ENCODE measurements at regions not wholly inside any gene's neighbourhood (a gene's known extent, or its start where the extent isn't known, plus 50 kb on each side); places are given as distances from the start of the nearest gene placed in this dataset.
"Not testable (repeated sequence)": the region's sequence is repeated elsewhere in the genome, so short reads cannot be mapped to it uniquely, and the experiment has no call there.

DNA sequence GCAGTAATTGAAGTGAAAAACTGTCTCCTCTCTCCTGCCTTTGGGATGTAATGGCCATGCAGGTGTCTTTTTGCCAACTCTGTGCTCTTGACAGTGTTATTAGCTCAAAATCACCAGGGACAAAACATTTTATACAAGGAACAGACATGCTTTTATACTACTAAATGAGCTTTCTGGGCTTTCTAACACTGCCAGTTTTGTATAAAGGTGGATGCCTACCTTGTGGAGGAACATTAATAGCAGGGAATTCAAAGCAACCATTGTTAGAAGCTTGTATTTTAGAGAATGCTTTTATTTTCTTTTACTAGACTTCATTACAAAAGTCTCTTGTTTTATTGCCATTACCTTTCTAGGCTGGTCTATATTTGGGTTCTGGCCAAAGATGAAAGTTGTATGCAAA is 54.7 kb upstream of the ARSJ start:
- no peak for DNase-seq

DNA sequence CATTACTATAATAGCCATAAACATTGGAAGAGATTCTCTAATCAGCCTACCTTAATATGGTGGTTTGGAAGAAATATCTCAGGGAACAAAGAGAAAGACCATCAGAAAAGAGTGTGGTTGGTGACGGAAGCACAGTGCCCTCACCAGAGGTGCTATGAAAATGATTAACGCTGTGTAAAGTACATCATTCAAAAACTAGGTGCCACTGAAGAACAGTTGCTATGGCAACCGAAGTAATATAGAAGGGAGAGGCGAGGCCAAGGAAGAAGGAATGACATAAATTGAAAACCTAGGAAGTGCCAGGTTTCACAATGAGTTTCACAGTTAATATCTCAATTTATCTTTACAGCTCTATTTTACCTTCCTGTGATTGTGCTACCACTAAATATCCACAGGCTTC is 57.0 kb upstream of the ARSJ start:
- DNase-seq, result no peak

DNA sequence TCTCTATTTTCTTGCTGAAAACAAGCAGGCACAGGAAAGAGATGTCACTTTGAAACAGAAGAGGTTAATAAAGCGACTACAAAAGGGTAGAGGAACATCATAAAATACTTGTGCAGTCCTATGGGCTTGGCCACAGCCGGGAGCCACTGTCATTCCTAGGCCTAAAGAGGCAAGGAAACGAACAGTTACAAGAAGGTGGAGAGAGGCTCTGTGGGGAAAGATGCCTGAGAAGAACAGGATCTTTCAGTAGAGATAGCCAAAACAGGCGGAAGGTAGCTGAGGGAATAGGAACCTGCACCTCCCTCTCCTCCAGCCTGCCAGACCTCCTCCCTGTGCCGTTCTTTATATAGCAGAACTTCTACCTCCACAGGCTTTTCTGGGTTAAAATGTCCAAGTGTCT is 57.4 kb upstream of the ARSJ start:
- no peak for DNase-seq

DNA sequence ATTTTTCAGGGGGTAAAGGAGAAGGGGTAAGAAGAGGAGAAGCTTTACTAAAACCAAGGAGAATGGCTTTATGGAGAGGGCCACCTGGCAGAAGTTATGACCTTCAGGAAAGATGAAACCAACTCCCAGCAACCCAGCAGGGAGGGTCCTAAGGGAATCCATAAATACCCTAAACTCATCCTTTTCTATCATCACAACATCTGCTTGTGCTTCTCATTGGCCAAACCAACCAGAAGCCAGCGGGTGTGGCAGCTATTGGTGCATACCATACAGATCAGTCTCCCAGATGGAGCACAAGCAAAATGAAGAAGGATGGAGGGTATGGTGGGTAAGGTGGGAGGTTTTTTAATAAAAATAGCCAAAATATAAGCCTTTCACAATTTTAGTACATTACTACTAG is 58.5 kb upstream of the ARSJ start:
- DNase-seq, result no peak

DNA sequence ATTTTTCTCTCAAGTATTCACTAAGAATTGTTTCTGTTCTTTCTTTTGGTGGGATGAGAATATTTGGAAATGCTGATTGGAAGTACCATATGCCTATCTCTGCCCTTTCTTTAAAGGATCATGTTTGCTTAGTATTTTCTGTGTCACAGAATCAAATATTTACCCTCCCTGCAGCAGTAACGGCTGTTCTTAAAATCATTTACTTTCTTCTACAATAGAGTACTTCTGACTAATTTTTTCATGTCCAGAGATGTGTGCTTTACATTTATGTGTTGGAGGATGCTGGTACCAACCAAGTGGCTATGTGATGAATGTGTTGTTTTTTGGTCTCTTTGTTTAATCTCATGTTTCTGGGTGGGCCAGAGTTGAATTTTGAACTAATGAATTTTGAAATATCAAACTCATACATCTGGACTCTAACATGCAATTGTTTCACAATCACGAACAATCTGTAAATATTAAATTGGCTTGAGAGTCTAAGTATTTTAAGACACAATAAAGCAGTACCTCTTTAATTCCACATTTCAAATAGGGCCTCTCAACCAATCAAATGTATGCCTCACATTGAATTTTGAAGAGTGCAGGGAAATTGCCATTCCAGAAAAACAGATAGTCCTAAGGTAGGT is 59.4 kb upstream of the ARSJ start:
- DNase-seq, result no peak

DNA sequence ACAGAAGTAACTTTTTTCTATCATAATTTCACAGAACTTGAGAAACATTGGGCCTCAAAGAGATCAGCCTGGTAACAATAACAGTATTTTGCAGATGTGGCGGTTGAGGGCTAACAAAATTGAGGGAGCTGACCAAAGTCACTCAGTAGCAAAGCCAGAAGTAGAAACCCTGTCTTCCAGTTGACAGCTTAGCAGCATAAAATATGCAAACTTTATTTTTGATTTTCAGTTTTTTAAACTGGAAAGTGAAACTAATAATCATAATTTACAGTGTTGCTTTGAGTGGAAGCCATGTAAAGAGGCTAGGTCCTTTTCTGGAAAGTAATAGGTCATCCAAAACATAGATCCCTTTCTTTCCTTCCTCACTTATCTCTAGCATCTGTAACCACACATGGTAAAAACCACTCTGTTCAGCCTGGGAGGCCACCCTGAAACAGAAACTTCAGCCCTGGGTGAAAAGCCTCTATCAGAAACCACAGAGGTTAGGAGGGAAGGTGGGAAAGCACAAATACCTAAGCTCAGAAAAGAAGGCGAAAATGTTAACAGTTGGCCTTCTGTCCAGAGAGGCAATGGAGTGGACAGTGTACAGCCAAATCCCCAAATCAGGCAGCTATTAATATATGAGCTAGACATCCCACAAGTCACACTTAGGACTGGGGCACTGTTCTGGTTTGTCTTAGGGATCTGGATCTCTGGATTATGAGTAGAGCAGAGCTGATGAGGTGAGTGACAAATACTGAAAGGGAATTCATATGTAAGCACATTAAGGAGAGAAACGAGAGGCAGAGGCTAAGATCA is 61.1 kb upstream of the ARSJ start:
- DNase-seq, result no peak

DNA sequence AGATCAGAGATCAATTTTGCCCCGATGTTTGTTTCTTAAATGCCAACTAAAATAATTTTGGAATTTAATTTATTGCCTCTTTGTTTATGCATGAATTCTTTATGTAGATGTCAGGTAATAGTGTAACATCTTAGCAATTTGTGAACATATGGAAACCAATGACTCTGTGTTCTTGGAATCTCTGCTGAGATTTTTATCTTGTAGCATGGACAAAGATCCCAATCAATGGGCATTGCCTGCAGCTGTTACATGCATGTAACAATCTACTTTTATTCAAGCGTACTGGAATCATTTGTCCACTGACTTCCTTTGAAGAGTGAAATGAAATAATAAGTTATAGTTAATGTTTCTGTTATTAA is 61.6 kb upstream of the ARSJ start:
- no peak for DNase-seq

DNA sequence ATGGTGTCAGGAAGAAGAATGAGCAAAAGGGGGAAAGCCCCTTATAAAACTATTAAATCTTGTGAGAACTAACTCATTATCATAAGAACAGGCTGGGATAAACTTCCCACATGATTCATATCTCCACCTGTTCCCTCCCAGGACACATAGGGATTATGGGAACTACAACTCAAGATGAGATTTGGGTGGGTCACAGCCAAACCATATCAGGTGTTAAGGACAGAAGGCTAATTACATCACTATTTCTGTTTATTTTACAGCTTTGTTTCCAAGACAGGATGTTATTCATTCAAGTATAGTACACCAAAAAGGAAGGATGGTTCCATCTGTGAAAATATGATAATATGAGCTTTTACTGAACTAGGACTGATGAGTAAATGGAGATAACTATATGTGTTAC is 63.7 kb upstream of the ARSJ start:
- DNase-seq, result no peak

DNA sequence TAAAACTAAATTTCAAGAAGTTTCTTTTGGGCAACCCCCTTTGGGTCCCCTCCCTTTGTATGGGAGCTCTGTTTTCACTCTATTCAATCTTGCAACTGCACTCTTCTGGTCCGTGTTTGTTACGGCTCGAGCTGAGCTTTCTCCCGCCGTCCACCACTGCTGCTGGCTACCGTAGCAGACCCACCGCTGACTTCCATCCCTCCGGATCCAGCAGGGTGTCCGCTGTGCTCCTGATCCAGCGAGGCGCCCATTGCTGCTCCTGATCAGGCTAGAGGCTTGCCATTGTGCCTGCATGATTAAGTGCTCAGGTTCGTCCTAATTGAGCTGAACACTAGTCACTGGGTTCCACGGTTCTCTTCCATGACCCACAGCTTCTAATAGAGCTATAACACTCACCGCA is 64.9 kb upstream of the ARSJ start:
- DNase-seq, result not testable (repeated sequence)

DNA sequence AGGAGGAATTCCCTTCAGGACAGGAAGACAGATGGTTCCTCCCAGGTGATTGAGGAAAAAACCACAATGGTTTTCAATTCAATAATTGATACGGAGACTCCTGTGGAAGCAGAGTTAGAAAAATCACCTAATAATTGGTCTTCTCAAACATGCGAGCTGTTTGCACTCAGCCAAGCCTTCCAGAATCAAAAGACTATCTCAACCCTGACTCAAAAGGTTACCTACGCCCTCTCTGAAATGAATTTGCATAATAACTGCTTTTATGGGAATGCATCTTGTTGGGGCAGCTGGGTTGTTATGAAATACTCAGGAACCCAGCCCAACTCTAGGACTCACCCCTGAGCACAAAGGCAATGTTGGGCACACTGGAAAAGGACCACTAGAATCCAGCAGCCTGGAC is 66.9 kb upstream of the ARSJ start:
- no peak for DNase-seq

DNA sequence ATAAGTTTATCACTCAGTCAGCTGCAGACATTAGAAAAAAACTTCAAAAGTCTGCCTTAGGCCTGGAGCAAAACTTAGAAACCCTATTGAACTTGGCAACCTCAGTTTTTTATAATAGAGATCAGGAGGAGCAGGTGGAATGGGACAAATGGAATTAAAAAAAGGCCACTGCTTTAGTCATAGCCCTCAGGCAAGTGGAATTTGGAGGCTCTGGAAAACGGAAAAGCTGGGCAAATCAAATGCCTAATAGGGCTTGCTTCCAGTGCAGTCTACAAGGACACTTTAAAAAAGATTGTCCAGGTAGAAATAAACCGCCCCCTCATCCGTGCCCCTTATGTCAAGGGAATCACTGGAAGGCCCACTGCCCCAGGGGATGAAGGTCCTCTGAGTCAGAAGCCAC is 68.7 kb upstream of the ARSJ start:
- not testable (repeated sequence) for DNase-seq

DNA sequence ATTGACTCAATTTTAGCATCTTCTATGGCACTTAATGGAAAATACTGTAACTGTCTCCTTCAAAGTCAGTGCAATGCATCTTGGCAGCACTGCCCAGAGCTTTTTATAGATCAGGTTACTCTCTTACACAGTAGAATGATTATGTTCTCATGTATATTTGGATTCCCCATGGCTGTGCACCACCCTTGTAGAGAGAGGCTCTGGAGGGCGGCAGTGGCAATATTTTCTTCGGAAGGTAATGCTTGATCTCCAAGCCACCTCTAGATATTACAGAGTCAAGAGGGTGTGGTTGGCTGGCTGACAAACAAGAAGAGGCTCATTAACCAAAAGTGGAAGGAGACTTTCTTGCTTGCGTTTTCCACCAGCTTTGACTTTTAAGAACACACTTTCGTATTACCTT is 72.8 kb upstream of the ARSJ start:
- peak; percentile 56 for DNase-seq

DNA sequence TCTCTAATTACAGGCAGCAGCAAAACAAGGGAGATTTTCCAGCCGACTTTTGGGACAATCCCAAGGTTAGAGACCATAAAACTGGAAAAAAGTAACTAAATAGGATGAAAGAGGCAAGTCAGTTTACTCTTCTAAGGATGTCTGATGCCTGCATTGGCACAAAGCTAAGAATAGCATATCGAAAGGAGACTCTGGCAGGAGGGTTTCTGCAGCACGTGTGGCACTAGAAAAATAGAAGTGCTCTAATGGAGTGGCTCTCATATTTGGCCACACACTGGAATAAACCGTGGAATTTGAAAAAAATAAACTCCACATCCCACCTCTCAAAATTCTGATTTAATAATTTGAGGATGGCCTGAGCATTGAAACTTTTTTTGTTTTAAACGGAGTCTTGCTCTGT is 77.2 kb upstream of the ARSJ start:
- no peak for DNase-seq

DNA sequence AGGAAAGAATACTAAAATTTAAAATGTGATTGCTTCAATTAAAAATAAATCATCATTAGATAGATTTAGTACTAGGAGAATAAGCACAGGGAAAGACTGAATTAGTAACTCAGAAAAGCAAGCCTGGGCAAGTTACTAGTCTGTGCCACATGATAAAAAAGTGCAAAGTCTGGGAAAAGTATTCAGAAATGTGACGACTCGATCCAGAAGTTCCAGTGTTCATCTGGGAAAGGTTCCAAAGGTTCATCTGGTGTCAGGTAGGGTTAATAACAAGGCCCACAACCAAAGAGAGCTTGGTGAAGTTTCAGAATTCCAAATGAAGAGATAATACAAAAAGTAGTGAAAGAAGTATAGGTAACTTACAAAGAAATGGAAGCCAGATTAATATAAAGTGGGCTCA is 78.3 kb upstream of the ARSJ start:
- no peak for DNase-seq

DNA sequence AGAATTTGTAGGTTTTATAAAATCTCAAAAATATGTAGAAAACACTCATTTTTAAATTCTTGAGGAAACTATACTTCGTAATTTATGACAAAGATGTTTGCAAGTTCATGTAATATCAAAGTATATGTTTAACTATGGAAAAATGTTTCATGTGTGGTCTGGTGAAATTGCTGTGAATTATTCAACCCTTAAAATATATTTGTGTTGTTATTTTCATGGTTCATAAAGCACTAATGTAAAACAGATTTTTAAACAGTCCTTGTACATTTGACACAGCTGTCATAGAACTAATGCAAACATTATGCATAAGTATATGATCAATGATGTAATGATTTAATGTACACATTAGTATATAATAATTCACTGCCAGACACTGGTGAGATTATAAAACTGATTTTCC is 83.1 kb upstream of the ARSJ start:
- DNase-seq, result no peak

DNA sequence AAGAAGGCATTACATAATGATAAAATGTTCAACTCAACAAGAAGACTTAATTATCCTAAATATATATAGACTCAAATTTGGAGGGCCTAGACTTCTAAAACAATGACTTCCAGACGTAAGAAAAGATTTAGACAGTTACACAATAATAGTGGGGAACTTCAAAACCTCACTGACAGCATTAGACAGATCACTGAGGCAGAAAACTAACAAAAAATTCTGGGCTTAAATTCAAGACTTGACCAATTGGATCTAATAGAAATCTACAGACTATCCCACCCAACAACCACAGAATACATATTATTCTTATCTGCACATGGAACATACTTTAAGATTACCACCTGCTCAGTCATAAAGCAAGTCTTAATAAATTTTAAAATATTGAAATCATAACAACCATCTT is 93.3 kb upstream of the ARSJ start:
- DNase-seq, result no peak

DNA sequence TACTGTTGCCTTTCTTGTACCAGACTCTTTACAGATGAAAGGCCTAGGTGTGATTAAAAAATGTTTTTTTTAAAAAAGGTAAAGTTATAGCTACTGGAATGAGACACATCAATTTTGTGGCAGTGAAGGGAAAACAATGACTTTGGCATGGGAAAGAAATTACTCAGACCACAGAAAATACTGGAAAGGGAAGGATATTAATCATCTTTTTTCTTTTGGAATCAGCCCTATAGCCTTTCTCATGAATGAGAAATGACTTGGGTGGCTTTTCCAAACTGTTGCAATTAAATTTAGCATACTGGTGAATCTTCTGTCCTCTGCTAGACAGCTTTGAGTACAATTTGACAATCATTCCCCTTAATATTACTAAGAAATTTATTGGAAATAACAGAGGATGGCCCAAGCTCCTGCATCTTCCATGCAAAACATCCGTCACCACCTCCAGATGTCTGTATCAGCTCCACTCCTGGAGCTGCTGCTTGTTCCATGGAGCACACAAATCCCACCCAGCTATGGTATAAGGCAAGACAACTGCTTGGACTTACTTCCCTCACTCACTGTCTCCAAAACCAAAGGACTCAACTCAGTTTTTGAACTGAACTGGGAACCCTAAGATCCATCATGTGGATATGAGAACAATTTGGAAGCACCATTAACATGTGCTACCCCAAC is 97.6 kb upstream of the ARSJ start:
- no peak for DNase-seq

DNA sequence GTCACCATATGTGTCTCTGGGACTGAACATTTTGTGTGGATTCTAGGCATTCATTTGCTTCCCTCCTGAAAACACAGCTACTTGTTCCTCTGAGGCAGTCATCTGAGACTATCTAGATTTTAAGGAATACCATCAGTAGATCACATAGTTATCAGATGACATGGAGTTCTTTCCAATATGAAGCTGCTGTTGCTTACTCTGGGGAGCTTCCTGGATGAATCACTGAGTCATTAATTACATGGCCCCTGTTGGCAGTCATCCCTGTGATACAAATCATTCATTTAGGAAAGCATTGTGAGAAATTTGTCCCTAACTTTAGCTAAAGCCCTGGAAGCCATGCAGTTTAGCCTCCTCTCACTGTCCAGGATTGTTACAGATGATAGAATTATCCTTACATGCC is 98.2 kb upstream of the ARSJ start:
- DNase-seq, result no peak

DNA sequence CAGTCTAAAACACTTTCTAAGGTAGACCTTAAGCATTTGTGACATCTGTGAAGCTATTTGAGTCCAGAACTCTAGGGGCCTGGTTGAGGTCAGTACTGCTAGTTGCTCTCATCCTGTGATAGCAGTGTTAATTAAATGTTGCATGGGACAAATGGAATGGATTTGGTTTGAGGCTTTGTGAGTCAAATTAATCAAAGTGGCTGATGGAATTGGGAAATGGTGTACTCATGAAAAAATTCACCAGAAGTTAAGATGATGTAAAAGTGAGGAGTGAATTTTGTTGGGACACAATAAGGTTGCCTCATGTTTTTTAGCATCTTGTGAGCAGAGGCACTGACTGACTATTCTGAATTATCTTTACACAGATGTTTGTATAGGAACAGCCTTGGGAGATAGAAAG is 99.2 kb upstream of the ARSJ start:
- no peak for DNase-seq

DNA sequence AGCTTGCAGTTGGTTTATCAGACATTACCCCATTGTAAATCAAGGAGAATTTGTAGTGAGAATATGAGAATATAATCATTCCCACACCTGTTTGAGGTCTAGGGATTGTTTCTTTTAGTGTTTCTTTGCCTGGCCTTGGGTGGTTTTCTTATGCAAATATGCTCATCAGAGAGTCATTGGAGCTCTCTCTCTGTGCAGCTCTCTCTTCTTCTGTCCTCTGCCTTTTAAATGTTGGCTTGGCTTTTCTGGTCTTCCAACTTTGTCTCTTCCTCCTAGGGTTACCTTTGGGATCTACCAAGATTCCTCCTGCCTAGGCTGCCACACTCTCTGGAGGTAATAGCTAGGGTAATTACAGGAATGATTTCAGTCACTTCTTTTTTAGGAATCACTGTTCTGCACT is 102.3 kb upstream of the ARSJ start:
- DNase-seq, result no peak

DNA sequence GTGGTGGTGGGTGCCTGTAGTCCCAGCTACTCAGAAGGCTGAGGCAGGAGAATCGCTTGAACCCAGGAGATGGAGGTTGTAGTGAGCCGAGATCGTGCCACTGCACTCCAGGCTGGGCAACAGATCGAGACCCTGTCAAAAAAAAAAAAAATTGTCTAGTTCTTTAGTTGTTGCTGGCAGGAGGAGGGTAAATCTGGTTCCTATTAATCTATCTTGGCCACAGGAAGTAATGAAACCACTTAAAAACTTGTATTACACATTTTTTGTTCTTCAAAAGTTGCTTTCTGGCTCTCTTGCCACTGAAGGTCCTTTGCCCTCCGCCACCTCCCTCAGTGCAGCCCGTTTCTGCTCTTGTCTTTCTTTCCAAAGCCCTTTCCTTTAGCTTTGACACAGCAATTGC is 102.9 kb upstream of the ARSJ start:
- DNase-seq, result no peak

DNA sequence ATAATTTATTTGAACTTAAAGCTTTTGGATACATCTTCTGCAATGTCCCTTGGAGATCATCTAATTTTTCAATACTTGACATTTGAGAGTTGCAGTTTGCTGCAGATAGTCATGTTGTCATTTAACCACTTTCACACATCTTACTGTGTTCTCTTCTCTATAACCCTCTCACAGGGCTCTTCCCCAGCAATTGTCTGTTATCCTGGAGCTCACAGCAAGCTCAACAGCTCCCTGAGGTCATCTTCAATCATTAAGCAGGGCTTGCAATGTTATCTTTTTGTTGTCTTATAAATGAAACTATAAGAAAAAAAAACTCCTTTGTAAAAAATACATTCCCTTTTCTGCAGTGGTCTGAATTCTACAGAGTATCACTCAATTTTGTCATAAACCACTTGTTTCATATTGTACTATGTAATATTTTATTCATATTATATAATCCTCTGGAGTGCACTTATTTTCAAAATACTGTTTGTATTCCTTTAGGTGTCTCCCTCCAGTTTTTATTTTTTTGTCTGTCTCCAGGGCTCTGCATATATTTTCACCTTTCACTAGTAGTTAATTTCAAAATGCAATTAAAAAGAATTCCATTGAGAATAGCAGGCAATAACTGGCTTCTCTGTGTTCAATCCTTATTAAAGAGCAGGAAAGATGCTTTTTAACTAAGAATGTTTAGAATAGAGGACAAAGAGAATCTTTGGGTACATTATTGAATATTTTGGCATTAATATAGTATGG is 106.3 kb upstream of the ARSJ start:
- no peak for DNase-seq

DNA sequence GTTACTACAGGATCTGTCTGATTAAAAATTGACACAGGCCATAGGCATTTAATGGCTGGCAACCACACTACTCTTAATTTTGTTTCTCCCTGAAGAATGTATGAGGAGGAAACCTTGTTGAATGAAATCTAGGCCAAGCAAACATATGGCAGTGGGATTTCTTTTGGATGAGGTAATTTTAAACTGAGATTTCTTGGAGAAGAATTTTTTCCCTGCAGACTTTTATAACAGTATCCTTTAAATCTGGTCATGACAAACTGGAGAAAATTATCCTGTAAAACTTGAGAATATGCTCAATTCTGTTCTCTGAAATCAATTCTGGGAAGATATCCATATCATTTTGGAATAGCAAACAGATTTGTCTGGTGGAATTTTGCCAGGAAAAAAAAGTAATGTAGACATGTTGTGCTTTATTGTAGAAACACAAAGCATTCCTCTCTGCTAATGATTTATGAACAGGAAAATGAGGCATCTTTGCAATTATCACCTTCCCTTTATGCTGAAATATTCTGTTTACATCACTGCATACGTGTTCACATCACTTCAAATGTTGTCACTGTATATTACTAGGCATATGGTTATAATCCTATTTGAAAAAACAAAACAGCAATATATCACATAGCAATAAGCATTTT is 108.3 kb upstream of the ARSJ start:
- DNase-seq, result no peak
